SK-N-SH (cell line): ENCODE measurements at regions not wholly inside any gene's neighbourhood (a gene's known extent, or its start where the extent isn't known, plus 50 kb on each side); places are given as distances from the start of the nearest gene placed in this dataset.

Source experiments
- CTCF ChIP-seq: fragments of 200-600 bp; sonication (generic); IDR thresholded peaks from 2 replicates; pipeline ENCODE4 v1.6.1; 2017; ENCODE audit warnings: antibody characterized with exemption, mild to moderate bottlenecking, moderate library complexity
- JUND ChIP-seq: IDR thresholded peaks from 2 replicates; pipeline ENCODE4 v1.4.0; 2012
- MXI1 ChIP-seq: IDR thresholded peaks from 2 replicates; pipeline ENCODE4 v1.6.1; 2012; ENCODE audit warnings: mild to moderate bottlenecking, low read depth, low read length, improper control_type of control experiment
- NRF1 ChIP-seq: IDR thresholded peaks from 2 replicates; pipeline ENCODE4 v1.6.1; 2012; ENCODE audit warnings: low read depth, mild to moderate bottlenecking, low read length
- POLR2AphosphoS5 ChIP-seq: IDR thresholded peaks from 2 replicates; pipeline ENCODE4 v1.6.1; 2012; ENCODE audit warnings: low read depth, low read length
- TCF12 ChIP-seq: IDR thresholded peaks from 2 replicates; pipeline ENCODE4 v1.4.0; 2012

- TF ChIP-seq NRF1 (no peak), POLR2AphosphoS5 (no peak), CTCF (no peak), TCF12 (no peak), MXI1 (no peak), JUND (no peak)
Measured at GRCh38 chr22:47762141-47762540, 999.7 kb downstream of the TBC1D22A start.
